ENCODE measurements at regions not wholly inside any gene's neighbourhood (a gene's known extent, or its start where the extent isn't known, plus 50 kb on each side); places are given as distances from the start of the nearest gene placed in this dataset.

DNA sequence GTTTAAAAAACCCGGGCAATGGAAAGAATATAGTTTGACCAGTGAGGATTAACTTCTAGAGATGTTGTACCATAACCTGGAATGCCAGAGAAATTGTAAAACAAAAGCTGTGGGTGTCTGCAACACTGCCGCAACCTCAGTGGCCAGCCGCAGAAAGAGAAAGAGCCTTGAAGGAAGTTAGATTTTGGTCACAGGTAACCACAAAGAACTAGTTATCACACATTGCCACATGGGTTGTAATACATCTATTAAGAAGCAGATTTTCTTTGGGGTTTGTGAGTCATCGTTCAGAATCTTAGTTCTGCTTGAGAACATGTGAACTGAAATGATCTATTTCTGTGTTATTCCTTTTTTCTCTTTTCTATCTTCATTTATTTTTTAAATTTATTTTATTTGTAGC lies 222.9 kb upstream of the AGAP1 start:
- no peak for TF ChIP-seq POLR2A (IDR thresholded peaks at IDR 0.05; ENCODE audit: low read depth)
- TF ChIP-seq, protein P1, sequence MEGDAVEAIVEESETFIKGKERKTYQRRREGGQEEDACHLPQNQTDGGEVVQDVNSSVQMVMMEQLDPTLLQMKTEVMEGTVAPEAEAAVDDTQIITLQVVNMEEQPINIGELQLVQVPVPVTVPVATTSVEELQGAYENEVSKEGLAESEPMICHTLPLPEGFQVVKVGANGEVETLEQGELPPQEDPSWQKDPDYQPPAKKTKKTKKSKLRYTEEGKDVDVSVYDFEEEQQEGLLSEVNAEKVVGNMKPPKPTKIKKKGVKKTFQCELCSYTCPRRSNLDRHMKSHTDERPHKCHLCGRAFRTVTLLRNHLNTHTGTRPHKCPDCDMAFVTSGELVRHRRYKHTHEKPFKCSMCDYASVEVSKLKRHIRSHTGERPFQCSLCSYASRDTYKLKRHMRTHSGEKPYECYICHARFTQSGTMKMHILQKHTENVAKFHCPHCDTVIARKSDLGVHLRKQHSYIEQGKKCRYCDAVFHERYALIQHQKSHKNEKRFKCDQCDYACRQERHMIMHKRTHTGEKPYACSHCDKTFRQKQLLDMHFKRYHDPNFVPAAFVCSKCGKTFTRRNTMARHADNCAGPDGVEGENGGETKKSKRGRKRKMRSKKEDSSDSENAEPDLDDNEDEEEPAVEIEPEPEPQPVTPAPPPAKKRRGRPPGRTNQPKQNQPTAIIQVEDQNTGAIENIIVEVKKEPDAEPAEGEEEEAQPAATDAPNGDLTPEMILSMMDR (IDR thresholded peaks at IDR 0.05) = no peak
